Heart right ventricle (tissue), 16 donors: ENCODE measurements at regions not wholly inside any gene's neighbourhood (a gene's known extent, or its start where the extent isn't known, plus 50 kb on each side); places are given as distances from the start of the nearest gene placed in this dataset.

Source experiments
- ATAC-seq, 8 donors: fragments of 200-7000 bp; cut with Tn5 transposase; one replicate each; pipeline ENCODE4 v1.9.1; 2020; ENCODE audit warnings: mild to moderate bottlenecking in 8 of 8, moderate library complexity in 8 of 8, moderate number of reproducible peaks in 1 of 8
- DNase-seq, 2 donors: peaks; one replicate each; pipeline ENCODE4 v3.0.0-alpha.2; 2020
- H3K27ac ChIP-seq, 10 donors: fragments of 200-600 bp; sonication (generic) in 2 of 10; one replicate each; pipeline versions ENCODE4 v1.5.0 to v1.8.0; 2020 to 2022; ENCODE audit warnings: mild to moderate bottlenecking in 3 of 10
- H3K27me3 ChIP-seq, 7 donors: fragments of 200-600 bp; one replicate each; pipeline ENCODE4 v1.8.0; 2021 to 2022; ENCODE audit warnings: mild to moderate bottlenecking in 2 of 7
- H3K36me3 ChIP-seq, 9 donors: fragments of 200-600 bp; sonication (generic) in 1 of 9; one replicate each; pipeline versions ENCODE4 v1.5.0 to v1.8.0; 2020 to 2022; ENCODE audit warnings: mild to moderate bottlenecking in 2 of 9
- H3K4me1 ChIP-seq, 9 donors: fragments of 200-600 bp; sonication (generic) in 1 of 9; one replicate each; pipeline versions ENCODE4 v1.5.0 to v1.8.0; 2020 to 2022; ENCODE audit warnings: mild to moderate bottlenecking in 4 of 9
- H3K4me3 ChIP-seq, 10 donors: fragments of 200-600 bp; sonication (generic) in 2 of 10; one replicate each; pipeline versions ENCODE4 v1.5.0 to v1.8.0; 2020 to 2022; ENCODE audit warnings: mild to moderate bottlenecking in 7 of 10, moderate library complexity in 2 of 10
- H3K9me3 ChIP-seq, 11 donors: fragments of 200-600 bp in 10 of 11; sonication (generic) in 2 of 11; one replicate each; pipeline versions ENCODE4 v1.5.0 to v1.8.0; 2013 to 2022; ENCODE audit warnings: mild to moderate bottlenecking in 2 of 11, control low read depth in 1 of 11, moderate library complexity in 1 of 11
- CTCF ChIP-seq, 9 donors: fragments of 200-600 bp; sonication (generic) in 2 of 9; IDR thresholded peaks; one replicate each; pipeline versions ENCODE4 v1.5.0 to v1.8.0; 2021 to 2022; ENCODE audit warnings: antibody characterized with exemption in 9 of 9, mild to moderate bottlenecking in 5 of 9, moderate library complexity in 1 of 9
- WGBS, 2 donors: extraction: QIAGEN DNeasy Blood & Tissue Kit; methylation state at CpG; one replicate each; pipeline ENCODE4 v1.1.7; 2013; ENCODE audit warnings: inconsistent platforms in 1 of 2; 5-methylcytosine and 5-hydroxymethylcytosine counted together
- intact Hi-C, 10 donors: fragments of 100-400 bp; cut with DNase I; formaldehyde crosslinking; loops; one replicate each; pipeline versions ENCODE4 v1.11.1 to v1.14.2; 2022
- donor health status: Arrhythmogenic right ventricular cardiomyopathy.
- donor health status: ischemic (EF 13 %, LVEDD 7.1; RV severe dilation, severe dysfunction).
- donor health status: healthy with polysubstance abuse.
- donor health status: DM: no; HTN: yes; CAD: no.
- donor health status: DM: no; HTN: no; CAD: no.
- donor health status: ischemic (EF 25% LVEDD 6.9; RV normal size, moderate dysfunction).
- donor health status: ischemic (EF 25% LVEDD 5.7; RV mildly dilated, moderate dysfunction).
- donor health status: healthy.
- donor health status: DM: yes; HTN: yes; CAD: no.
- donor health status: Ischemic cardiomyopathy.
- donor health status: ischemic (EF 35%, LVEDD 5.7; RV mildly dilated, moderate dysfunction).
- donor health status: nonischemic (EF 11% LVEDD 7.7; RV severe dilation, severe dysfunction).
- donor health status: DM: yes; HTN: yes; CAD: no.
- donor health status: PGD.
- donor health status: ischemic (EF 29% LVEDD 5.4; RV normal size, mild dysfunction).
- donor health status: nonischemic (EF 23%, LVEDD 6.1; RV moderate dilation, normal function).

DNA sequence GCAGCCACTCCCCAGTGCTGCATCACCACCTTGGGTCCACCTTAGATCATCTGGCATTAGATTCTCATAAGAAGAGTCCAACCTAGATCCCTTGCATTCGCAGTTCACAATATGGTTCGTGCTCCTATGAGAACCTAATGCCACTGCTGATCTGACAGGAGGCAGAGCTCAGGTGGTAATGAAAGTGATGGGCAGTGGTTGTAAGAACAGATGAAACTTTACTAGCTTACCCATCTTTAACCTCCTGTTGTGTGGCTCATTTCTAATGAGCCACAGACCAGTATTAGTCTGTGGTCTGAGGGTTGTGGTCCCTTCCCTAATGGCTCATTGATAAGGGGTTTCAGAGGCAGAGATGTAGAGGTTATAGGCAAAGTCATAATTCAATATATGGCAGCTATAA lies 615.9 kb upstream of the MIS18BP1 start:
- no peak for TF ChIP-seq CTCF (IDR thresholded peaks at IDR 0.05)
- H3K36me3 ChIP-seq = no peaks in the 10 kb centered on the region
- H3K9me3 ChIP-seq = peaks cover 0 to 22% (median 0%) of the 10 kb centered on the region in 11 donors
- no peak overlapping the region for H3K4me3 ChIP-seq
- ATAC-seq (no peak), DNase-seq (no peak)
- H3K27me3 ChIP-seq = no peaks in the 10 kb centered on the region
- 86 to 90% methylated on average over 2 of the region's 2 CpGs for WGBS, 2 donors
- intact Hi-C loops = no loop called here
- no peak overlapping the region for H3K27ac ChIP-seq
- H3K4me1 ChIP-seq = no peaks in the 10 kb centered on the region

DNA sequence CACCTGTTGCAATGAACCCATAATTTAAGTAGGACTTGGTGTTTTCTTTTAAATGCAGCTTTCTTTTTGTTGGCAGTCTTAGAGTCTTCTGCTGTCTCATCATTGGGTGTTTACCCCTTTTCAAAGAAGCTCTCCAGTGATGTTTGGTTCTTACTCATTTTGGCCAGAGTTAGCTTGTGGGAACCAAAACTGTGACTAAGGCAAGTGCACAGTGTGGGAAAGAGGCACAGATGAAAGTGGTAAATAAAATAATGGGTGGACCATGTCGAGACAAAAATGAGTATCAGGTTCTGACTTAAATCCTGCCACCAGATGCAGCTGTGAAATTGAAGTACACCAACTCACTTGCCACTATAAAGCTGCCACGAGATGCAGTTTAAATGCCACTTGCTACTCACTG lies 615.4 kb upstream of the MIS18BP1 start:
- TF ChIP-seq CTCF (IDR thresholded peaks at IDR 0.05) = no peak

DNA sequence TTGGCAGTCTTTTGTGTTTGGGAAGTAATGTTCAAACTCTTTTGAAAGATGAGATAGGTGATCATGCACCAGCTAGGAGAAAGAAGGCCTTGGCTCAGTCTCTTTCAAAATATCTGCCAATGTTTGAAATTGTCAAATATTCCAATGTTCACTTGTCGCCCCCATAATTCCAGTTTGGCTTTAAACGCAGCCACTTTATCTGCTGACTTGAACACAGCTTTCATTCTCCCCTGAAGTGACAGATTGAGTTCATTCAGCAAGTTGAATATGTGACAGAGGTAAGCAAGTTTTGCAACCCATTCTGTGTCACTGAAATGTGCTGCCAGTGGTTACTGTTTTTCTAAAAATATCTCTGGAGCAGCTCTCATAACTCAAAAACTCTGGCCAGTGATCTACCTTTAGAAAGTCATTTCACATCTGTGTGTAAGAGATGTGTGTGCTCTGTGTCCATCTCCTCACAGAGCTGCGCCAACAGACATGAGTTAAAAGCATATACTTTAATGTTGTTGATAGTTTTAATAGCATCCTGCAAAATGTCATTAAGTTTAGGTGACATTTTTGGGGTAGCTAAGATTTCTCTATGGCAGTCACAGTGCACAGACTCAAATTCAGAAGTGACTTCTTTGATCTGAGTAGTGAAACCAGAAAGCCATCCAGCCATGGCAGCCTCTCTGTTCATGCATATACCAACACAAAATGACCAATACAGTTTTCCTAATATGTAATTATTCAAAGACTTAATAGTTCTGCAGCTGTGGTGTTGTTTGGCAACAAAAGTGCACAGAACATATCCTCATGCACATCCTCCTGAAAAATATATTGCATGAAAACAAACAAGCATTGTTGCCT lies 614.3 kb upstream of the MIS18BP1 start:
- TF ChIP-seq CTCF (IDR thresholded peaks at IDR 0.05) = no peak
- intact Hi-C loops = no loop called here
- Histone ChIP-seq H3K36me3 (no peaks in the 10 kb centered on the region), H3K27ac (no peak overlapping the region), H3K4me3 (no peak overlapping the region), H3K9me3 (peaks cover 0 to 13% (median 0%) of the 10 kb centered on the region in 11 donors), H3K27me3 (no peaks in the 10 kb centered on the region), H3K4me1 (no peaks in the 10 kb centered on the region)
- 72 to 79% methylated on average over 3 of the region's 3 CpGs for WGBS, 2 donors
- DNase-seq = no peak
- no peak for ATAC-seq

More for the DNA sequence above, 615.4 kb upstream of the MIS18BP1 start:
- ATAC-seq = no peak
- no peaks in the 10 kb centered on the region for H3K27me3 ChIP-seq
- DNase-seq = no peak
- H3K4me1 ChIP-seq = no peaks in the 10 kb centered on the region
- H3K4me3 ChIP-seq = no peak overlapping the region
- H3K36me3 ChIP-seq = no peaks in the 10 kb centered on the region
- WGBS, 2 donors = 29 to 38% methylated on average over 2 of the region's 2 CpGs
- intact Hi-C loops = no loop called here
- H3K9me3 ChIP-seq = peaks cover 0 to 22% (median 0%) of the 10 kb centered on the region in 11 donors
- H3K27ac ChIP-seq = no peak overlapping the region

DNA sequence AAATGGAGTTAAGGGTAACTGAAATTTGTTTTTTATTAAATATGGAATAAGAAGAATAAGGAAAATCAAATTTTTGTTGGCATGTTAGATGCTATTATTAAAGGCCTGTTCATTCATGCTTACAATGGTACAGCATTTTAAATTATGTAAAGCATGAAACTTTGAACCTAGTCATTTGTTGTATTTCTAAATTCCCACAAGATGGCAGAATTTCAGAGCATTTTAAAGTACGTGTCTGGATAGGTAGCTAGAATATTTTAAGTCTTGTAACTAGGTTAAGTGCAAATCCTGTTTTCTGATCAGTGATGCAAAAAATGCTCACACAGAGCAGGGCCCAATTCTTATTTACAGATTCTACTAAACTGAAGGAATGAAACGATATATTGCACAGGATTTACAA lies 585.6 kb upstream of the MIS18BP1 start:
- no peak for ATAC-seq
- peaks cover 0 to 8% (median 0%) of the 10 kb centered on the region in 11 donors for H3K9me3 ChIP-seq
- H3K36me3 ChIP-seq = no peaks in the 10 kb centered on the region
- no peak for DNase-seq
- no peak for TF ChIP-seq CTCF (IDR thresholded peaks at IDR 0.05)
- no peak overlapping the region for H3K4me3 ChIP-seq
- WGBS, 2 donors = 49 to 52% methylated on average over 2 of the region's 2 CpGs
- no peak overlapping the region for H3K27ac ChIP-seq
- no peaks in the 10 kb centered on the region for H3K27me3 ChIP-seq
- no peaks in the 10 kb centered on the region for H3K4me1 ChIP-seq
- intact Hi-C loops = no loop called here
